ENCODE measurements at regions not wholly inside any gene's neighbourhood (a gene's known extent, or its start where the extent isn't known, plus 50 kb on each side); places are given as distances from the start of the nearest gene placed in this dataset.

- Histone ChIP-seq H2AFZ (ENCODE audit: low read length) (no peak overlapping the region), H3K79me2 (ENCODE audit: low read length) (no peaks in the 10 kb centered on the region), H3K27me3 (replicated peaks; ENCODE audit: insufficient read depth, low read length) (no peaks in the 10 kb centered on the region), H4K20me1 (ENCODE audit: insufficient read depth, low read length) (no peaks in the 10 kb centered on the region), H3K4me3 (ENCODE audit: low read length) (no peak overlapping the region), H3K27ac (ENCODE audit: low read length) (no peak overlapping the region), H3K4me1 (ENCODE audit: low read length) (no peaks in the 10 kb centered on the region), H3F3A (ENCODE audit: insufficient read depth, low read length) (no peaks in the 10 kb centered on the region), H3K36me3 (replicated peaks; ENCODE audit: insufficient read depth, low read length) (no peaks in the 10 kb centered on the region), H3K4me2 (ENCODE audit: low read depth, low read length) (no peak overlapping the region), H3K9me3 (replicated peaks; ENCODE audit: insufficient read depth, low read length) (no peaks in the 10 kb centered on the region), H3K9ac (ENCODE audit: low read length) (no peak overlapping the region), H3K9me2 (replicated peaks; ENCODE audit: insufficient read depth, low read length) (no peaks in the 10 kb centered on the region)
- no peak for DNase-seq
- TF ChIP-seq CTCF (IDR thresholded peaks at IDR 0.05; ENCODE audit: low read length) (no peak), EZH2 (optimal IDR thresholded peaks at IDR 0.05; ENCODE audit: low read depth, low read length) (no peak), EZH2phosphoT487 (IDR thresholded peaks at IDR 0.05; ENCODE audit: low read length) (no peak)
Observed at GRCh38 chr9:89839449-89839848, 234.6 kb downstream of the GADD45G start.

GRCh38 chr9:89839952-89840351, 235.1 kb downstream of the GADD45G start:
- Histone ChIP-seq H3K4me3 (ENCODE audit: low read length) (no peak overlapping the region), H3K27me3 (replicated peaks; ENCODE audit: insufficient read depth, low read length) (no peaks in the 10 kb centered on the region), H4K20me1 (ENCODE audit: insufficient read depth, low read length) (no peaks in the 10 kb centered on the region), H3K4me2 (ENCODE audit: low read depth, low read length) (no peak overlapping the region), H3K36me3 (replicated peaks; ENCODE audit: insufficient read depth, low read length) (no peaks in the 10 kb centered on the region), H3K9me2 (replicated peaks; ENCODE audit: insufficient read depth, low read length) (no peaks in the 10 kb centered on the region), H3K4me1 (ENCODE audit: low read length) (no peaks in the 10 kb centered on the region), H2AFZ (ENCODE audit: low read length) (no peak overlapping the region), H3K27ac (ENCODE audit: low read length) (no peak overlapping the region), H3K9me3 (replicated peaks; ENCODE audit: insufficient read depth, low read length) (no peaks in the 10 kb centered on the region), H3K79me2 (ENCODE audit: low read length) (no peaks in the 10 kb centered on the region), H3K9ac (ENCODE audit: low read length) (no peak overlapping the region), H3F3A (ENCODE audit: insufficient read depth, low read length) (no peaks in the 10 kb centered on the region)
- DNase-seq: no peak
- no peak for TF ChIP-seq EZH2 (optimal IDR thresholded peaks at IDR 0.05; ENCODE audit: low read depth, low read length)
- TF ChIP-seq EZH2phosphoT487 (IDR thresholded peaks at IDR 0.05; ENCODE audit: low read length): no peak
- no peak for TF ChIP-seq CTCF (IDR thresholded peaks at IDR 0.05; ENCODE audit: low read length)

GRCh38 chr9:89841456-89841855, 236.6 kb downstream of the GADD45G start:
- no peak overlapping the region for H3K9ac ChIP-seq (ENCODE audit: low read length)
- H3K27ac ChIP-seq (ENCODE audit: low read length): no peak overlapping the region
- H3K4me1 ChIP-seq (ENCODE audit: low read length): no peaks in the 10 kb centered on the region
- no peak for DNase-seq
- no peak overlapping the region for H3K4me3 ChIP-seq (ENCODE audit: low read length)
- H3K4me2 ChIP-seq (ENCODE audit: low read depth, low read length): no peak overlapping the region
- no peaks in the 10 kb centered on the region for H3K79me2 ChIP-seq (ENCODE audit: low read length)
- no peaks in the 10 kb centered on the region for H3K27me3 ChIP-seq (replicated peaks; ENCODE audit: insufficient read depth, low read length)
- H2AFZ ChIP-seq (ENCODE audit: low read length): no peak overlapping the region
- no peak for TF ChIP-seq EZH2 (optimal IDR thresholded peaks at IDR 0.05; ENCODE audit: low read depth, low read length)
- no peak for TF ChIP-seq EZH2phosphoT487 (IDR thresholded peaks at IDR 0.05; ENCODE audit: low read length)
- no peak for TF ChIP-seq CTCF (IDR thresholded peaks at IDR 0.05; ENCODE audit: low read length)
- H3K9me2 ChIP-seq (replicated peaks; ENCODE audit: insufficient read depth, low read length): no peaks in the 10 kb centered on the region
- no peaks in the 10 kb centered on the region for H4K20me1 ChIP-seq (ENCODE audit: insufficient read depth, low read length)
- no peaks in the 10 kb centered on the region for H3K36me3 ChIP-seq (replicated peaks; ENCODE audit: insufficient read depth, low read length)
- no peaks in the 10 kb centered on the region for H3F3A ChIP-seq (ENCODE audit: insufficient read depth, low read length)
- H3K9me3 ChIP-seq (replicated peaks; ENCODE audit: insufficient read depth, low read length): no peaks in the 10 kb centered on the region
